Uterus (tissue), 2 donors: ENCODE measurements at regions not wholly inside any gene's neighbourhood (a gene's known extent, or its start where the extent isn't known, plus 50 kb on each side); places are given as distances from the start of the nearest gene placed in this dataset.

Experiments
- POLR2A ChIP-seq, 2 donors: fragments of 450-650 bp; IDR thresholded peaks; one replicate each; pipeline ENCODE4 v1.6.1; 2016; ENCODE audit warnings: antibody characterized with exemption in 2 of 2, mild to moderate bottlenecking in 1 of 2, moderate library complexity in 1 of 2
- TF ChIP-seq, protein P1 (sequence below), 4 experiments: fragments of 200-600 bp in 2 of 4; fragments of 450-650 bp in 2 of 4; sonication (generic) in 2 of 4; IDR thresholded peaks; one replicate each; pipeline ENCODE4 v1.5.1; 2016 to 2019; ENCODE audit warnings: antibody characterized with exemption in 4 of 4, mild to moderate bottlenecking in 2 of 4, moderate library complexity in 1 of 4

DNA sequence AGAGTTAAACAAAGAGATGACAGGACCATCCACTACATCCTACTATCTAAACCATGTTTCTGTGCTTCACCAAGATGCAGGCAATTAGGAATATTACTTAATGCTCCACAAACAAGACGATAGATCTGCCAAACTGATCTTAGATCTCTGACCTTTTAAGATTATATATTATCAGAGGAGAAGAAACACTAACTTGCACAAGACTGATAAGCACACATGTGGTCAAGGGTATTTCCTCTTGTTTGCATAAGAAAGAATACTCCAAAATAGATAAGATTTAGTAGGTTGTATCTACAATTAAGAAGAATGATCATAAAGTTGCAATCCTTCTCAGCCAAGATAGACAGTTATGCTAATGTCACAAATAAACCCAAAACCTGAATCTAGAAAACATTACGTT is 601.0 kb upstream of the ACO1 start:
- TF ChIP-seq, protein P1, sequence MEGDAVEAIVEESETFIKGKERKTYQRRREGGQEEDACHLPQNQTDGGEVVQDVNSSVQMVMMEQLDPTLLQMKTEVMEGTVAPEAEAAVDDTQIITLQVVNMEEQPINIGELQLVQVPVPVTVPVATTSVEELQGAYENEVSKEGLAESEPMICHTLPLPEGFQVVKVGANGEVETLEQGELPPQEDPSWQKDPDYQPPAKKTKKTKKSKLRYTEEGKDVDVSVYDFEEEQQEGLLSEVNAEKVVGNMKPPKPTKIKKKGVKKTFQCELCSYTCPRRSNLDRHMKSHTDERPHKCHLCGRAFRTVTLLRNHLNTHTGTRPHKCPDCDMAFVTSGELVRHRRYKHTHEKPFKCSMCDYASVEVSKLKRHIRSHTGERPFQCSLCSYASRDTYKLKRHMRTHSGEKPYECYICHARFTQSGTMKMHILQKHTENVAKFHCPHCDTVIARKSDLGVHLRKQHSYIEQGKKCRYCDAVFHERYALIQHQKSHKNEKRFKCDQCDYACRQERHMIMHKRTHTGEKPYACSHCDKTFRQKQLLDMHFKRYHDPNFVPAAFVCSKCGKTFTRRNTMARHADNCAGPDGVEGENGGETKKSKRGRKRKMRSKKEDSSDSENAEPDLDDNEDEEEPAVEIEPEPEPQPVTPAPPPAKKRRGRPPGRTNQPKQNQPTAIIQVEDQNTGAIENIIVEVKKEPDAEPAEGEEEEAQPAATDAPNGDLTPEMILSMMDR (IDR thresholded peaks at IDR 0.05): no peak
- TF ChIP-seq POLR2A (IDR thresholded peaks at IDR 0.05): no peak
